MG63 (cell line): ENCODE measurements at regions not wholly inside any gene's neighbourhood (a gene's known extent, or its start where the extent isn't known, plus 50 kb on each side); places are given as distances from the start of the nearest gene placed in this dataset.
"Not testable (repeated sequence)": the region's sequence is repeated elsewhere in the genome, so short reads cannot be mapped to it uniquely, and the experiment has no call there.

Experiments
- DNase-seq: peaks from one replicate; pipeline ENCODE4 v3.0.0-alpha.2; 2020
- H3K27me3 ChIP-seq: fragments of 250-450 bp; sonication (Bioruptor Pico); 2 replicates; pipeline ENCODE4 v1.5.1; 2020; ENCODE audit warnings: mild to moderate bottlenecking, moderate library complexity
- H3K36me3 ChIP-seq: fragments of 250-450 bp; sonication (Bioruptor Pico); 2 replicates; pipeline ENCODE4 v1.5.1; 2020; ENCODE audit warnings: mild to moderate bottlenecking, moderate library complexity
- H3K4me3 ChIP-seq: fragments of 250-450 bp; sonication (Bioruptor Pico); 2 replicates; pipeline ENCODE4 v1.5.1; 2020; ENCODE audit warnings: mild to moderate bottlenecking, moderate library complexity
- H3K9me3 ChIP-seq: fragments of 250-450 bp; sonication (Bioruptor Pico); 2 replicates; pipeline ENCODE4 v1.5.1; 2020; ENCODE audit warnings: mild to moderate bottlenecking, moderate library complexity

DNA sequence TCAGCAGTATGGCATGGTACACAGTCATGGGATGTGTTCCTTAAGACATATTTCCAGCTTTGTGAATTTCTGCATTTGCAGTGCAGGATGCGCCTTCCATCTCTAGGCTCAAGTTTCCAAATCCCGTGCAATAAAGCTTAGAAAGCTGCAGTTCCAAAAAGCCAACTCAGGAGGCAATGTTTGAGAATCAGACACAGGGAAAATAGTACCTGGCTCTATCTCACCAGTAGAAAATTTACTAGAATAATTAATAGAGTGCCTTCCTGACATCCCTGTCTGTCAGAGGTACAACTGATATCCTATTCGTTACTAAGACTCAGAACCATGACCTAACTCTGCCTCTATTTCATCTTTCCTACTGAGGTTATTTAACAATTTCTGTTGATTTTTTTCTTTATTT, 1333.0 kb downstream of the PCDH19 start:
- no peaks in the 10 kb centered on the region for H3K36me3 ChIP-seq
- no peaks in the 10 kb centered on the region for H3K9me3 ChIP-seq
- no peak overlapping the region for H3K4me3 ChIP-seq
- no peaks in the 10 kb centered on the region for H3K27me3 ChIP-seq
- no peak for DNase-seq

DNA sequence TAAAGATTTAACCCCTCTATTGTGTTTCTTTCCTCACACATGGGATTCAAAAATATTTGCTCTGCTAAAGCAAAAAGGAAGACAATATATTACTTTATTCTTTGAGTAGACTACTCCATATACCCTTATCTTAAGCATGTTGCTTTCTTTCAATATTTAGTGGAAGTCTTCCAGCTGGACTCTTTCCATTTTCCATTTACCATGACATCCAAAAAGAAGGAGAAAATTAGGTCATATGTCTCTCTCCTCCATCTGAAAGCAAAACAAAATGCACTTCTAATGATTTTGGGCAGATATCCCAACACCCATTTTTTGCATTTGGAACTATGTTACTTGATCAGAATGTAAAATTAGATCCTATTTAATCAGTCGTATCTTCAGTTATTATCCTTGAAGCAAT, 1336.5 kb downstream of the PCDH19 start:
- Histone ChIP-seq H3K27me3 (no peaks in the 10 kb centered on the region), H3K36me3 (no peaks in the 10 kb centered on the region), H3K9me3 (no peaks in the 10 kb centered on the region), H3K4me3 (no peak overlapping the region)
- no peak for DNase-seq

DNA sequence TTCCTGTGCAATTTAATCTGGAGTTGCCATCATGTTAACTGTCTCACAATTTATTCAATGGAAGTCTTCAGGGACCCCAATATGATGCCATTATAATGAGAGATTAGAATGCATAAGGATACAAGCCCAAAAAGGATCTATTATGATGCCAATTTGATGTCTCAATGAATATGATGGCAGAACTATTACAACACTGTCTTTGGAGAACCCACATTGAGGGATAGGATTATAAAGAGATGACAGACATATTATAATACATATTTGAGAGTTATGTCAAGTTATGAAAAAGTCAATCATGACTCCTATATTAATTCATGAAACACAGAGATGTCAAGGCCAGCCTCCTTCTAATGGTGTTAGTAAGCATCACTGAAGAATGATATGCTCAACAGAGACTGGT, 1358.4 kb downstream of the PCDH19 start:
- no peak for DNase-seq
- H3K9me3 ChIP-seq = no peaks in the 10 kb centered on the region

DNA sequence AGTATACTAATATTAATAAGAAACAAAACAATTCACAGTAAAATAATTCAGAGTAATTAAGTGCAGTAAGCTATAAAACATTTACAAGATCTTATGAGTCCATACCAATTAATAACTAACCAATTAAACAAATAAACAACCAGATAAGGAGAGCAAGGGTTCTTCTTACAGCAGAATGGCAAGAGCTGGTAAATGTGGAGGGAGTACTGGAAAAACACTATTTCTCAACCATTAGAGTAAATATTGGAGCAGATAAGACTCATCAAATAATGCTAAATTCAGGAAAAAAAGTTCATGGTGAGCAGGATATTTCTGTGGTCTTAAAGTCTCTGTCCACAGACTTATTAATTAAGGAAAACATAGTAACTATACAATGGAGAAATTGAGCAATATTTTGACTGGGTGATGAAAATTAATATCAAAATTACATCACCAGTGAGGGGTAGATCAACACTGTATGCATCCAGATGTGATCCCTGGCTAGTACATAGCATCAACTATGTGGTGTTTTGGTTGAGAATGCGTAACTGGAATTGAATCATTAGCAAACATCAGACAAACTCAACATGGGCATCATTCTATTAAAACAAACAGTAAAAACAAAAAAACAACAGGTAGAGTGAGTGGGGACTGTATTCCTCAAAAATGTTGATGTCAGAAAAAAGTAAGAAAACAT, 1376.7 kb downstream of the PCDH19 start:
- H3K9me3 ChIP-seq = no peaks in the 10 kb centered on the region
- H3K36me3 ChIP-seq = no peaks in the 10 kb centered on the region
- DNase-seq = no peak

More for the DNA sequence above, 1358.4 kb downstream of the PCDH19 start:
- no peak overlapping the region for H3K4me3 ChIP-seq
- no peaks in the 10 kb centered on the region for H3K36me3 ChIP-seq
- no peaks in the 10 kb centered on the region for H3K27me3 ChIP-seq

DNA sequence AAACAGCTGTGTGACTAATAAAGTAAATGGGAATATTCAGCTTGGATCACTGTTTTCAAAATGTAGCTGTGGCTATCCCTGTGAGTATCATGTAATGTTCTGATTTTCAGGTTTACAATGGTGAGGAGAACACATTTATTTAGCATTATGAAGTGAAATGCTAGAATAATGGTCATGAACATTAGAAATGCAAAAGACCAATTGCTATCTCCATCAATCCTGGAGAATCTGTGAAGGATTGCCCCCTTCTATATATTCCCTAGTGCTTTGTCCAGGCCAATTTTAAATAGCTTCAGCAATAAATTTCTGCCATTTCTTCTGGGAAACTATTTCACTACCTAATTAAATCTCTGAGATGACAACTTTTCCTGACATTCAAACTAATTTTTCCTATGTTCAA, 1399.1 kb downstream of the PCDH19 start:
- no peaks in the 10 kb centered on the region for H3K36me3 ChIP-seq
- no peak for DNase-seq

More for the DNA sequence above, 1376.7 kb downstream of the PCDH19 start:
- no peak overlapping the region for H3K4me3 ChIP-seq
- no peaks in the 10 kb centered on the region for H3K27me3 ChIP-seq

DNA sequence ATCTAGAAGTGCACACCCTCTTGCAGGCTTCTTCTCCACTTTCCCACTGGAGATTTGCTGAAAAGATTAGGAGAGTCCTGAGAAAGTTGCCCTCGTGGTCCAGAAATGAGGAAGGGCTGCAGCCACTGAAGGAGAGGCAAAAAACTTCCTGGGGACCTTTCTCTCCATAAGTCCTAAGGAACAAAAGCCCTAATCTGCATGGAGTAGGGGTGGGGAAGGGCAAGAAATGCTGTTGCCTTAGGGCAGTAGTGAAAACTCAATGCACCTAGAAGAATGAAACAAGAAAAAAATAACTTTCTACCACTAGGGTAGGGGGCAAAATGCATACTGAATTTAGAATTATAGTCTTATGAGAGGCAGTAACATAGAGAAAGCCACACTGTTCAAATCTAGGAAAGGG, 1408.8 kb downstream of the PCDH19 start:
- H3K36me3 ChIP-seq = no peaks in the 10 kb centered on the region
- DNase-seq = no peak
- no peaks in the 10 kb centered on the region for H3K9me3 ChIP-seq
- H3K27me3 ChIP-seq = no peaks in the 10 kb centered on the region
- no peak overlapping the region for H3K4me3 ChIP-seq

More for the DNA sequence above, 1399.1 kb downstream of the PCDH19 start:
- Histone ChIP-seq H3K9me3 (no peaks in the 10 kb centered on the region), H3K27me3 (no peaks in the 10 kb centered on the region), H3K4me3 (no peak overlapping the region)

DNA sequence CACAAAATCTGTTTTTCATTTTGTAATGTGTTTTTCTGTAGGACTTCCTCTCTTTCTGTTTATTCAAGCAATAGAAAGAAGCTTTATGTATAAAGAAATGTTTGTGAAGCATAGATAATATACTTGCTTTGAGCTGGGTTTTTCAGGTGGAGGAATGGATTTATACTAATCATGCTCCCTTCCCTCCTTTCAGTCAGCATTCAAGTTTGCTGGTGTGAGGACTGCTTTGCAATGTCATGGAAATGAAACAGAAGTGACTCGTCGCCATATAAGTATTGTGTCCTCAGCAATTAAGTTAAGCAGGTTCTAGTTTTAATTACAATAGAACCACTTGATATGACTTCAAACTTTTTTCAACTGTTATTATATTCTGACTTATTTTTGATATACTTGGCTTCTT, 1447.1 kb downstream of the PCDH19 start:
- Histone ChIP-seq H3K4me3 (no peak overlapping the region), H3K36me3 (no peaks in the 10 kb centered on the region), H3K9me3 (no peaks in the 10 kb centered on the region), H3K27me3 (no peaks in the 10 kb centered on the region)
- no peak for DNase-seq

DNA sequence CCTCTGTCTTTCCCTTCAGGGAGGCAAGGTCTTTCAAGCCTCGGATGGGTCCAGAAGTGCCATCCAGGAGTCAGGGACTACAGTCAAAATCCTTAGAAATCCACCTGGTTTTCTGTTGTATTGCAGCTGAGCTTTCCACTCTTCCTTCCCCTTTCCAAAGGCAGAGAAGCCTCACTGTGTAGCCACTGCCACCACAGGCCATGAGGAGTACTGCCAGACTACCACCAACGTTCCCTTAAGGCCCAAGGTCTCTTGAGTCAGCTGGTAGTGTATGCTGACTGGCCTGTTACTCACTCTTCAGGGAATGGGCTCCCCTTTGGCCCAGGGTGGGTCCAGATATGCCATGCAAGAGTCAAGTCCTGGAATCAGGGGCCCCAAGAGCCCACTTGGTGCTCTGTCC, 1454.1 kb downstream of the PCDH19 start:
- no peaks in the 10 kb centered on the region for H3K27me3 ChIP-seq
- DNase-seq = no peak
- no peaks in the 10 kb centered on the region for H3K9me3 ChIP-seq
- H3K36me3 ChIP-seq = no peaks in the 10 kb centered on the region
- H3K4me3 ChIP-seq = no peak overlapping the region

DNA sequence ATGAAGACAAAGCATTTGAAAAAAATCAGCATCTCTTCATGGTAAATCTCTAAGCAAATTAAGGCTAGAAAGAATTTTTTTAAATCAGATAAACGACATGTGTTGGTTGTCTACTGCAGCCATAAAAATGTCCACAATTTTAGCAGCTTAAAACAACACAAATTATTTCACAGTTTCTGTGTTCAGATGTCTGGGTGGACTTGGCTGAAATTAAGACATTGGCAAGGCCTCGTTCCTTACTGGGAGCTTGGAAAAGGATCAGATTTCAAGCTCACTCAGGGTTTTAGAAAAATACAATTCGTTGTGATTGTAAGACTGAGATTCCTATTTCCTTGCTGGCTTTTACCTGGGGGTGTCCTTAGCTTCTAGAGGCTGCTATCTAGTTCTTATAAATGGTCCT, 1470.6 kb downstream of the PCDH19 start:
- no peak for DNase-seq
- H3K36me3 ChIP-seq = no peaks in the 10 kb centered on the region
- H3K27me3 ChIP-seq = no peaks in the 10 kb centered on the region
- no peak overlapping the region for H3K4me3 ChIP-seq
- no peaks in the 10 kb centered on the region for H3K9me3 ChIP-seq

DNA sequence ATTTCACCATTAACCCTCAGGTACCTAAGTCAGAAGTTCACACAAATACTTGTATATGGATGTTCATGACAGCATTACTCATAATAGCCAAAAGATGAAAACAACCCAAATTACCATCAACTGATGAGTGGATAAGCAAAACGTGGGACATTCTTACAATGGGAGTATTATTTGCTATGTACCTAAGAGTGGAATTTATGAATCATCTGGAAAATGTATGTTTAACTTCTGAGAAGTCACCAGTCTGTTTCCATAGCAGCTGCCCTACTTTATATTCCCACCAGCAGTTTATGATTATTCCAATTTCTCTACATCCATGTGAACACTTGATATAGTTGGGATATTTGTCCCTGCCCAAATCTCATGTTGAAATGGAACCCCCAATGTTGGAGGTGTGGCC, 1478.9 kb downstream of the PCDH19 start:
- H3K27me3 ChIP-seq = no peaks in the 10 kb centered on the region
- H3K4me3 ChIP-seq = no peak overlapping the region
- H3K9me3 ChIP-seq = no peaks in the 10 kb centered on the region
- H3K36me3 ChIP-seq = no peaks in the 10 kb centered on the region
- DNase-seq = no peak

DNA sequence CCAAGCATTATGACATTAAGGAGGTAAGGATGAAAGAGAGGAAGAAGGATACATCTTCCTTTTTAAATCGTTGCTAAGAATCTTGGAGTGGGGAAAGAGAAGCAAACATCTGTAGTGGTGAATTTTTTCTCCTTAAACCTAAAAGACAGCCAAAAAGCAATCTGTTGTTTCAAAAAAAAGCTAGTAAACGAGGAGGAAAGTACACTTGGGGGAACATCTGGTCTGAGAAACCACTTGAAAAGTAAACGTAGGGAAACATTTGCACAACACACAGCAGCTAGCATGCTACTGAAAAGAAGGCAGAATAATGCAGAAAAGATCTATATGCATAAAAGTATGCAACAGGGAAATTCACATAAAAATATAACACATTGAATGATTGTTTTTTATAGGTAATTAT, 1485.6 kb downstream of the PCDH19 start:
- Histone ChIP-seq H3K27me3 (no peaks in the 10 kb centered on the region), H3K36me3 (no peaks in the 10 kb centered on the region), H3K9me3 (no peaks in the 10 kb centered on the region), H3K4me3 (no peak overlapping the region)
- DNase-seq = no peak

DNA sequence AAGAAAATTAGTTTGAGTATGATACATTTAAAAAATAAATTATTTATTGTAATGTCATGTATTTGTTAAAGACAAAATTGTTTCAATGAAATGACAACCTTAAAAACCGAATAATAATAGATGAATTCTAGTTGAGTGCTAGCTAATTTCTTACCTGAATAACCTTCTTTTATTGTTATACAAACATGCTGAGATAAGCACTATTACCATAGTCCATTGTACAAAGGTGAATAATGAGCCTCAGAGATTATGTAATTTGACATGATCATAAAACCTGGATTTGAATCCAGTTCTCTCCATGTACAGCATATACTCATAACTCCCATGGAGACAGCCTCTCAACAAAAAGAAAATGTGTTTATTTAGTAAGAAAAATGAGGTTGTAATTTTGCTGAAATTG, 1512.9 kb downstream of the PCDH19 start:
- H3K9me3 ChIP-seq = no peaks in the 10 kb centered on the region
- H3K27me3 ChIP-seq = no peaks in the 10 kb centered on the region

DNA sequence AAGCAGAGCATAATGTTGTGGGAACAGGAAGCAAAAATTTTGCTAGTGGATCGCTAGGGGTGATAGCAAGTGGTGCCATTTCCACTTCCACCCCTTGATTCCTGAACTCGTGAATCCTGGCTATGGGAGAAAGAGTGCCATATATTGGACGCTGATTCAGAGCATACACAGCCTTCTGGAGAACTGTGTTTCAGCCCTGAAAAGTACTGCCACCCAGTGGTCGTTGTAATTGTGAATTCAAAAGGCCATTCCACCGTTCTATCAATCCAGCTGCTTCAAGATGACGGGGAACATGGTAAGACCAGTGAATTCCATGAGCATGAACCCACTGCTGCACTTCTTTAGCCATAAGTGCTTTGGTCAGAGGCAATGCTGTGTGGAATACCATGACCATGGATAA, 1559.4 kb downstream of the PCDH19 start:
- not testable (repeated sequence) for H3K36me3 ChIP-seq, H3K9me3 ChIP-seq, DNase-seq, H3K4me3 ChIP-seq, H3K27me3 ChIP-seq

More for the DNA sequence above, 1512.9 kb downstream of the PCDH19 start:
- DNase-seq = no peak
- no peaks in the 10 kb centered on the region for H3K36me3 ChIP-seq
- H3K4me3 ChIP-seq = no peak overlapping the region
